ENCODE measurements at regions not wholly inside any gene's neighbourhood (a gene's known extent, or its start where the extent isn't known, plus 50 kb on each side); places are given as distances from the start of the nearest gene placed in this dataset.
"Not testable (repeated sequence)": the region's sequence is repeated elsewhere in the genome, so short reads cannot be mapped to it uniquely, and the experiment has no call there.

GRCh38 chrY:20891440-20892160, 135.7 kb downstream of the RPS4Y2 start:
- DNase-seq (ENCODE audit: low read depth): no peak

- not testable (repeated sequence) for DNase-seq (ENCODE audit: low read depth)
Observed at GRCh38 chrY:20925350-20926091, 169.6 kb downstream of the RPS4Y2 start.

- no peak for DNase-seq (ENCODE audit: low read depth)
Observed at GRCh38 chrY:20929691-20930342, 173.9 kb downstream of the RPS4Y2 start.

GRCh38 chrY:20936709-20937251, 180.9 kb downstream of the RPS4Y2 start:
- DNase-seq (ENCODE audit: low read depth): not testable (repeated sequence)

GRCh38 chrY:20961512-20961911, 205.6 kb downstream of the RPS4Y2 start:
- DNase-seq (ENCODE audit: low read depth): no peak

GRCh38 chrY:20967828-20968227, 211.9 kb downstream of the RPS4Y2 start:
- DNase-seq (ENCODE audit: low read depth): no peak

GRCh38 chrY:20968237-20968636, 212.3 kb downstream of the RPS4Y2 start:
- no peak for DNase-seq (ENCODE audit: low read depth)

GRCh38 chrY:20971371-20971770, 215.5 kb downstream of the RPS4Y2 start:
- no peak for DNase-seq (ENCODE audit: low read depth)

GRCh38 chrY:20986037-20986436, 230.1 kb downstream of the RPS4Y2 start:
- no peak for DNase-seq (ENCODE audit: low read depth)

- no peak for DNase-seq (ENCODE audit: low read depth)
Observed at GRCh38 chrY:20990123-20990522, 234.2 kb downstream of the RPS4Y2 start.

GRCh38 chrY:20990869-20991548, 235.1 kb downstream of the RPS4Y2 start:
- no peak for DNase-seq (ENCODE audit: low read depth)

GRCh38 chrY:20997355-20997754, 241.4 kb downstream of the RPS4Y2 start:
- no peak for DNase-seq (ENCODE audit: low read depth)

- no peak for DNase-seq (ENCODE audit: low read depth)
Observed at GRCh38 chrY:20998016-20998415, 242.1 kb downstream of the RPS4Y2 start.

GRCh38 chrY:20998483-20998882, 242.6 kb downstream of the RPS4Y2 start:
- no peak for DNase-seq (ENCODE audit: low read depth)

- DNase-seq (ENCODE audit: low read depth): no peak
Observed at GRCh38 chrY:21001102-21001501, 245.2 kb downstream of the RPS4Y2 start.

- DNase-seq (ENCODE audit: low read depth): no peak
Observed at GRCh38 chrY:21003059-21003458, 247.2 kb downstream of the RPS4Y2 start.

GRCh38 chrY:21005531-21005930, 249.6 kb downstream of the RPS4Y2 start:
- no peak for DNase-seq (ENCODE audit: low read depth)

GRCh38 chrY:21021811-21022210, 265.9 kb downstream of the RPS4Y2 start:
- DNase-seq (ENCODE audit: low read depth): no peak

GRCh38 chrY:21022326-21023044, 266.6 kb downstream of the RPS4Y2 start:
- DNase-seq (ENCODE audit: low read depth): no peak

- no peak for DNase-seq (ENCODE audit: low read depth)
Observed at GRCh38 chrY:21023906-21024305, 268.0 kb downstream of the RPS4Y2 start.

GRCh38 chrY:21028506-21028905, 272.6 kb downstream of the RPS4Y2 start:
- DNase-seq (ENCODE audit: low read depth): no peak

All from HS-27A (cell line).